Sigmoid colon (tissue), 6 donors: ENCODE measurements at regions not wholly inside any gene's neighbourhood (a gene's known extent, or its start where the extent isn't known, plus 50 kb on each side); places are given as distances from the start of the nearest gene placed in this dataset.

Experiments
- DNase-seq: peaks from one replicate; pipeline ENCODE4 v3.0.0-alpha.2; 2019
- H3K27ac ChIP-seq, 4 donors: fragments of 200-600 bp; sonication (generic); one replicate each; pipeline ENCODE4 v1.5.1; 2016 to 2019; ENCODE audit warnings: mild to moderate bottlenecking in 1 of 4
- H3K27me3 ChIP-seq, 3 donors: fragments of 200-600 bp; sonication (generic); one replicate each; pipeline ENCODE4 v1.5.1; 2019; ENCODE audit warnings: mild to moderate bottlenecking in 1 of 3
- H3K36me3 ChIP-seq, 4 donors: fragments of 200-600 bp; sonication (generic); one replicate each; pipeline ENCODE4 v1.5.1; 2016 to 2019
- H3K4me1 ChIP-seq, 4 donors: fragments of 200-600 bp; sonication (generic); one replicate each; pipeline ENCODE4 v1.5.1; 2017 to 2019
- H3K4me3 ChIP-seq, 4 donors: fragments of 200-600 bp; sonication (generic); one replicate each; pipeline ENCODE4 v1.5.1; 2017 to 2019; ENCODE audit warnings: mild to moderate bottlenecking in 2 of 4, moderate library complexity in 1 of 4
- H3K9me3 ChIP-seq, 4 donors: fragments of 200-600 bp in 3 of 4; sonication (generic) in 3 of 4; one replicate each; pipeline versions ENCODE4 v1.5.1 to v1.6.1; 2013 to 2019
- EP300 ChIP-seq, 4 donors: sonication (generic); formaldehyde crosslinking; IDR thresholded peaks; one replicate each; pipeline ENCODE4 v1.6.1; 2017; ENCODE audit warnings: antibody characterized with exemption in 4 of 4
- POLR2A ChIP-seq, 2 donors: fragments of 450-650 bp; IDR thresholded peaks; one replicate each; pipeline ENCODE4 v1.6.1; 2016; ENCODE audit warnings: antibody characterized with exemption in 2 of 2, mild to moderate bottlenecking in 2 of 2, moderate library complexity in 2 of 2
- POLR2AphosphoS5 ChIP-seq, 4 donors: sonication (generic); formaldehyde crosslinking; IDR thresholded peaks; one replicate each; pipeline ENCODE4 v1.6.1; 2017; ENCODE audit warnings: antibody characterized with exemption in 4 of 4
- WGBS, 2 donors: extraction: QIAGEN DNeasy Blood & Tissue Kit; methylation state at CpG; one replicate each; pipeline ENCODE4 v1.1.7; 2013; 5-methylcytosine and 5-hydroxymethylcytosine counted together
- intact Hi-C: fragments of 100-400 bp; cut with DNase I; formaldehyde crosslinking; loops from one replicate; pipeline ENCODE4 v1.15.1; 2023
- TF ChIP-seq, protein P1 (sequence below), 4 experiments: fragments of 450-650 bp in 3 of 4; fragments of 200-600 bp in 1 of 4; IDR thresholded peaks; one replicate each; pipeline ENCODE4 v1.5.1; 2016 to 2019; ENCODE audit warnings: antibody characterized with exemption in 4 of 4, mild to moderate bottlenecking in 3 of 4, moderate library complexity in 2 of 4
- donor health status: healthy with polysubstance abuse.
- donor health status: healthy.

DNA sequence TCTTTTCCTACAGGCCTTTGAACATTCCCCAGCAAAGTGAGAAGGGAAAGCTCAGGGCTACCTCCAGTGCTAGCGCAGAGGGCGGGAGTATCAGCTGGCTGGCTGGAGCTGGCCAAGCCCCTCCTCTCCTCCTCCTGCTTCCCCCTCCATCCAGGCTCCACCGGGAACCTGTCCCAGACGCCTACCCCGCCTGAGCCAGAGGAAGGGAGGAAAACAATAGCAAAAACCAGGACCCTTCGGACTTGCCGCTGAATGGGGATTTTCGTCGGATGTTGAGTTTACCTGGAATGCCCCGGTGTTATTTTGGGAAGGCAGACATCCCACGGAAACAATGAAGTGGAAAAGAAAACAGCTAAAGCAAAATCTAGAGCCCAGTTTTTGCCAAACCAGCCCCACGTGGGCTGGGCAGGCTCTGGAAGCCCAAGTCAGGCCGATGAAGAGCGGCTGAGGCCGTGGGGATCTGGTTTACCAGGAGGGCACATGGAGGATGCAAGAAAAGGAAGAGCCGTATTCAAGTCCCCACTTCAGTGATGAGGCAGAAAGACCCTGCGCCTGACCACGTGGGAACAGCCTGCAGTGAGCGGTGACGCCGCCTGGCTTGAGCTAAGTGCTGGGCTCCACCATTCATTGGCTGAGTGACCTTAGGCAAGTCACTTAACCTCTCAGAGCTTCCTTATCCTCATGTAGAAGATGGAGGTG lies 100.4 kb upstream of the LCLAT1 start:
- Histone ChIP-seq H3K4me1 (peaks cover 0 to 14% (median 12%) of the 10 kb centered on the region in 4 donors), H3K4me3 (peak overlapping the region; percentile 7 to 39 (median 38)), H3K27me3 (no peaks in the 10 kb centered on the region), H3K9me3 (no peaks in the 10 kb centered on the region), H3K27ac (peak overlapping the region; percentile 70 to 76 (median 72)), H3K36me3 (no peaks in the 10 kb centered on the region)
- TF ChIP-seq EP300 (IDR thresholded peaks at IDR 0.05) (no peak), POLR2AphosphoS5 (IDR thresholded peaks at IDR 0.05) (peak; percentile 13 to 34 (median 30)), POLR2A (IDR thresholded peaks at IDR 0.05) (no peak)
- TF ChIP-seq, protein P1, sequence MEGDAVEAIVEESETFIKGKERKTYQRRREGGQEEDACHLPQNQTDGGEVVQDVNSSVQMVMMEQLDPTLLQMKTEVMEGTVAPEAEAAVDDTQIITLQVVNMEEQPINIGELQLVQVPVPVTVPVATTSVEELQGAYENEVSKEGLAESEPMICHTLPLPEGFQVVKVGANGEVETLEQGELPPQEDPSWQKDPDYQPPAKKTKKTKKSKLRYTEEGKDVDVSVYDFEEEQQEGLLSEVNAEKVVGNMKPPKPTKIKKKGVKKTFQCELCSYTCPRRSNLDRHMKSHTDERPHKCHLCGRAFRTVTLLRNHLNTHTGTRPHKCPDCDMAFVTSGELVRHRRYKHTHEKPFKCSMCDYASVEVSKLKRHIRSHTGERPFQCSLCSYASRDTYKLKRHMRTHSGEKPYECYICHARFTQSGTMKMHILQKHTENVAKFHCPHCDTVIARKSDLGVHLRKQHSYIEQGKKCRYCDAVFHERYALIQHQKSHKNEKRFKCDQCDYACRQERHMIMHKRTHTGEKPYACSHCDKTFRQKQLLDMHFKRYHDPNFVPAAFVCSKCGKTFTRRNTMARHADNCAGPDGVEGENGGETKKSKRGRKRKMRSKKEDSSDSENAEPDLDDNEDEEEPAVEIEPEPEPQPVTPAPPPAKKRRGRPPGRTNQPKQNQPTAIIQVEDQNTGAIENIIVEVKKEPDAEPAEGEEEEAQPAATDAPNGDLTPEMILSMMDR (IDR thresholded peaks at IDR 0.05), result no peak
- intact Hi-C loops, result no loop called here
- DNase-seq, result peak; percentile 90
- 64 to 74% methylated on average over 21 of the region's 21 CpGs for WGBS, 2 donors

DNA sequence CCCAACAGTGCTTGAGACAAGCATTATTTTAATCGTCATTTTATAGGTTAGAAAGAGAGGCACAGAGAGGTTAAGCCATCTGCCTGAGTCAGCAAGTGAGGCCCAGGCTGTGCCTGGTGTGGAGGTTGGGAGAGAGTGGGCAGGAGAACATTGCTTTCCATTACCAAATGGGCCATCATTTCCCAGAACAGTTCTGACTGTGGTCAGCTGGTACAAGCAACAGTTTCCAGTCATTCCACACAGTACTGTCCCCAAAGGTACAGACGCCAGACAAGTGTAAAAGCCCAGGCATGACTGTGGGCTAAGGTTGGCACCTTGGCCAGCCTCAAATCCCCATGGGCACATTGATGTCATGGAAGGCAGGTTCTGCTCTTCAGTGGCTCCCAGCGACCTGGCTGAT lies 98.2 kb upstream of the LCLAT1 start:
- Histone ChIP-seq H3K27me3 (no peaks in the 10 kb centered on the region), H3K27ac (no peak overlapping the region), H3K9me3 (no peaks in the 10 kb centered on the region), H3K36me3 (no peaks in the 10 kb centered on the region), H3K4me1 (peaks cover 0 to 14% (median 12%) of the 10 kb centered on the region in 4 donors), H3K4me3 (no peak overlapping the region)
- intact Hi-C loops, result no loop called here
- DNase-seq, result no peak
- WGBS, 2 donors, result 85 to 88% methylated on average over 3 of the region's 3 CpGs
- TF ChIP-seq POLR2AphosphoS5 (IDR thresholded peaks at IDR 0.05), result no peak
- no peak for TF ChIP-seq POLR2A (IDR thresholded peaks at IDR 0.05)
- TF ChIP-seq, protein P1 (IDR thresholded peaks at IDR 0.05), result no peak
- TF ChIP-seq EP300 (IDR thresholded peaks at IDR 0.05), result no peak

DNA sequence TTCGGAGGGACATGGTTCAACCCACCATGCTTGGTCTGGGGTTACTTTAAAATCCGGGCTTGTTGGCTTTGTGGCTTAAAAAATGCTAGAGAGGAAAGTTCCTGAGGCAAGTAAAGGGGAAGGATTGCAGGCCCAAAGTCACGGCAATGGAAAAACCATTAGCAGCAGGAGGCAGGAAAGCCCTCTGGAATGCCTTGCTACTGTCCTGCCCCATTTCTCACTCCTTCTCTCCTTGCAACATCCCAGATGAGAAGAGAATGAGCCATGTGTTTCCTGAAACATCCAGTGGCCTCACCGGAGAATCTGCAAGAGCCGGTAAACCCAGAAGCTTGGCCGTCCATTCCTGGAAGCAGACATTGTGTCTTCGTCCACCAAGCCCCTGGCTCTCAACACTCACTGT lies 97.4 kb upstream of the LCLAT1 start:
- intact Hi-C loops, result no loop called here
- no peak for DNase-seq
- H3K4me3 ChIP-seq, result no peak overlapping the region
- peak overlapping the region in 1 of 4 donors; percentile 18 for H3K27ac ChIP-seq
- H3K27me3 ChIP-seq, result no peaks in the 10 kb centered on the region
- TF ChIP-seq, protein P1 (IDR thresholded peaks at IDR 0.05), result no peak
- peak in 1 of 4 donors; percentile 6 for TF ChIP-seq POLR2AphosphoS5 (IDR thresholded peaks at IDR 0.05)
- H3K36me3 ChIP-seq, result no peaks in the 10 kb centered on the region
- WGBS, 2 donors, result 89% methylated on average over 7 of the region's 7 CpGs
- no peaks in the 10 kb centered on the region for H3K9me3 ChIP-seq
- H3K4me1 ChIP-seq, result peaks cover 0 to 14% (median 12%) of the 10 kb centered on the region in 4 donors

DNA sequence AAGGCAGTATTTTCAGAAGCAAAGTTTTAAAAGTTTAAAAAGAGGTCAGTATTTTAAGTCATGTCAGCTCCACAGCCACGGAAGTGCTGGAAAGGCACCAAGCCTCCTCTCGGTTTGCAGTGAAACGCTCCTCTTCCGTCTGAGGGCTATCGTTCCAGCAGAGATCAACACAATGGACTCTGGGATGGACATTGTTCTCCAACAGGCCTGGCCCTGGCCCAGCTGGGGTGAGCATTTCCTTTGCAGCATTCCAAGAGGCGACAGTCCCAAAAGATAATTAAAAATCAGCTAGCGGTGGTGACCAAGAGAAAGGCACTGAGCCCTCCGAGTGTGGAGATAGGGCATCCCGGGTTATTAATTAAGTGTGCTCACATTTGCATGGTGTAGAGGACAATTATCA lies 95.9 kb upstream of the LCLAT1 start:
- Histone ChIP-seq H3K27me3 (no peaks in the 10 kb centered on the region), H3K9me3 (no peaks in the 10 kb centered on the region), H3K4me3 (no peak overlapping the region), H3K27ac (no peak overlapping the region), H3K4me1 (peaks cover 0 to 10% (median 10%) of the 10 kb centered on the region in 4 donors), H3K36me3 (no peaks in the 10 kb centered on the region)
- DNase-seq, result peak; percentile 61
- WGBS, 2 donors, result 80 to 87% methylated on average over 9 of the region's 9 CpGs
- intact Hi-C loops, result no loop called here
- TF ChIP-seq, protein P1 (IDR thresholded peaks at IDR 0.05), result no peak
- TF ChIP-seq POLR2A (IDR thresholded peaks at IDR 0.05) (no peak), EP300 (IDR thresholded peaks at IDR 0.05) (no peak), POLR2AphosphoS5 (IDR thresholded peaks at IDR 0.05) (no peak)

DNA sequence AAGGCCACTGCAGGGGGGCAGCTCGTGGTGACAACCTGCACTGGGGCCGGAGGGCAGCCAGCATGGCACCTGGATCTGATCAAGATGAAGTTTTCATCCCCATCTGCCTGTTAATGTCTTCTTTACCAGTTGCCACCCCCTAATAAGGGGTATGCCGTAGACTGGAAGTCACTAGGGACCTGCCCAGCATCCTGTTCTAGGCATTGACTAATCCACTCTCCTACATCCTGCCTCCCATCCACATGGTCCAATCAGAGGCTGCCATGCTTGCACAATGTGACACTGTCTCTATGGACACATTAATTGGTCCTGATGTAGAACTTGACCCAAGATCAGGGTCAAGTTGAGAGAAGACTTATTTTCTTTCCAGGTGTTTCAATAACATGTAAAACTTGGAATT lies 95.1 kb upstream of the LCLAT1 start:
- intact Hi-C loops, result no loop called here
- no peaks in the 10 kb centered on the region for H3K27me3 ChIP-seq
- H3K36me3 ChIP-seq, result no peaks in the 10 kb centered on the region
- H3K9me3 ChIP-seq, result no peaks in the 10 kb centered on the region
- peaks cover 0 to 3% (median 2%) of the 10 kb centered on the region in 4 donors for H3K4me1 ChIP-seq
- 91% methylated on average over 3 of the region's 3 CpGs for WGBS, 2 donors
- no peak for DNase-seq
- TF ChIP-seq POLR2A (IDR thresholded peaks at IDR 0.05), result no peak
- TF ChIP-seq, protein P1 (IDR thresholded peaks at IDR 0.05), result no peak
- TF ChIP-seq EP300 (IDR thresholded peaks at IDR 0.05), result no peak
- no peak for TF ChIP-seq POLR2AphosphoS5 (IDR thresholded peaks at IDR 0.05)
- H3K4me3 ChIP-seq, result no peak overlapping the region
- H3K27ac ChIP-seq, result no peak overlapping the region
